ENCODE measurements at regions not wholly inside any gene's neighbourhood (a gene's known extent, or its start where the extent isn't known, plus 50 kb on each side); places are given as distances from the start of the nearest gene placed in this dataset.

DNA sequence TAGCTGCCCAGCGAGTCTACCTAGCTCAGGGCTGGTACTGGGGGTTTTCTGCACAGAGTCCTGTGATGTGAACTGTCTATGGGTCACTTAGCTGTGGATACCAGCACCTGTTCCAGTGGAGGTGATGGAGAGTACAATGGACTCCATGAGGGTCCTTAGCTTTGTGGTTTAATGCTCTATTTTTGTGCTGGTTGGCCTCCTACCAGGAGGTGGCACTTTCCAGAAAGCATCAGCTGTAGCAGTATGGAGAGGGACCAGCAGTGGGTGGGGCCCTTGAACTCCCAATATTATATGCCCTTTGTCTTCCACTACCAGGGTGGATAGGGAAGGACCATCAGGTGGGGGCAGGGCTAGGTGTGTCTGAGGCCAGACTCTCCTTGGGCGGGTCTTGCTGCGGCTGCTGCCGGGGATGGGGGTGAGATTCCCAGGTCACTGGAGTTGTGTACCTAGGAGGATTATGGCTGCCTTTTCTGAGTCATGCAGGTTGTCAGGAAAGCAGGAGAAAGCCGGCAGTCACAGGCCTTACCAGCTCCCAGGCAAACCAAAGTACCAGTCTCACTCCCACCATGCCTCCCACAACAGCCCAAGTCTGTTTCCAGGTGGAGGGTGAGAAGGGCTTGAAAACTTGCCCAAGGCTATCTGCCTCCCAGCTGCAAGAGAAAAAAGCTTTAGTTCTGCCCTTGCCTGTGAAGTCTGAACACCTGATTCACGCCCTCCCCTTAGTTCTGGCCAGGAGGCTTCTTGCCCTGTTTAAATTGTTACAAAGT is 163.0 kb upstream of the NUDT4 start:
- DNase-seq (ENCODE audit: low spot score): no peak
- H3K27me3 ChIP-seq: no peaks in the 10 kb centered on the region
- H3K9me3 ChIP-seq: no peaks in the 10 kb centered on the region
- no peak overlapping the region for H3K27ac ChIP-seq
- TF ChIP-seq, protein P1, sequence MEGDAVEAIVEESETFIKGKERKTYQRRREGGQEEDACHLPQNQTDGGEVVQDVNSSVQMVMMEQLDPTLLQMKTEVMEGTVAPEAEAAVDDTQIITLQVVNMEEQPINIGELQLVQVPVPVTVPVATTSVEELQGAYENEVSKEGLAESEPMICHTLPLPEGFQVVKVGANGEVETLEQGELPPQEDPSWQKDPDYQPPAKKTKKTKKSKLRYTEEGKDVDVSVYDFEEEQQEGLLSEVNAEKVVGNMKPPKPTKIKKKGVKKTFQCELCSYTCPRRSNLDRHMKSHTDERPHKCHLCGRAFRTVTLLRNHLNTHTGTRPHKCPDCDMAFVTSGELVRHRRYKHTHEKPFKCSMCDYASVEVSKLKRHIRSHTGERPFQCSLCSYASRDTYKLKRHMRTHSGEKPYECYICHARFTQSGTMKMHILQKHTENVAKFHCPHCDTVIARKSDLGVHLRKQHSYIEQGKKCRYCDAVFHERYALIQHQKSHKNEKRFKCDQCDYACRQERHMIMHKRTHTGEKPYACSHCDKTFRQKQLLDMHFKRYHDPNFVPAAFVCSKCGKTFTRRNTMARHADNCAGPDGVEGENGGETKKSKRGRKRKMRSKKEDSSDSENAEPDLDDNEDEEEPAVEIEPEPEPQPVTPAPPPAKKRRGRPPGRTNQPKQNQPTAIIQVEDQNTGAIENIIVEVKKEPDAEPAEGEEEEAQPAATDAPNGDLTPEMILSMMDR (IDR thresholded peaks at IDR 0.05): no peak
- H3K36me3 ChIP-seq: no peaks in the 10 kb centered on the region
- H3K4me1 ChIP-seq: no peaks in the 10 kb centered on the region
- no peak overlapping the region for H3K4me3 ChIP-seq

DNA sequence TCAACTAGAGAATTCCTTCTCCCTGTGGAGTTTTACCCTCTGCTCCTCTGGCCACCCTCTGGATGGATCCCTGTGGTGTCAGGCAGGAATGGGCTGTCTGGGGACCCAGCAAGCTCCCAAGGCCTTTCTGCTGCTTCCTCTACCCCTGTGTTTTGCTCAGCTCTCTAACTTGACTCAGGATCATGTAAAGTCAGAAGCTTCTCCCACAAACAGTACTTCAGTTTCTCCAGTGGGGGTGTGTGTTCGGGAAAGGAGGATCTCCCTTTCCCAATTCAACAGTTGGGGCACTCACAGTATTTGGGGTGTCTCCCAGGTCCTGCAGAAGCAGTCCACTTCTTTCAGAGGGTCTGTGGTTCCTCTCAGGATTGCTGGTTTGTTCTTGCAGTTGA is 162.4 kb upstream of the NUDT4 start:
- H3K27ac ChIP-seq: no peak overlapping the region
- TF ChIP-seq, protein P1 (IDR thresholded peaks at IDR 0.05): no peak
- H3K4me3 ChIP-seq: no peak overlapping the region
- DNase-seq (ENCODE audit: low spot score): no peak
- H3K36me3 ChIP-seq: no peaks in the 10 kb centered on the region
- no peaks in the 10 kb centered on the region for H3K27me3 ChIP-seq
- H3K9me3 ChIP-seq: no peaks in the 10 kb centered on the region
- no peaks in the 10 kb centered on the region for H3K4me1 ChIP-seq

DNA sequence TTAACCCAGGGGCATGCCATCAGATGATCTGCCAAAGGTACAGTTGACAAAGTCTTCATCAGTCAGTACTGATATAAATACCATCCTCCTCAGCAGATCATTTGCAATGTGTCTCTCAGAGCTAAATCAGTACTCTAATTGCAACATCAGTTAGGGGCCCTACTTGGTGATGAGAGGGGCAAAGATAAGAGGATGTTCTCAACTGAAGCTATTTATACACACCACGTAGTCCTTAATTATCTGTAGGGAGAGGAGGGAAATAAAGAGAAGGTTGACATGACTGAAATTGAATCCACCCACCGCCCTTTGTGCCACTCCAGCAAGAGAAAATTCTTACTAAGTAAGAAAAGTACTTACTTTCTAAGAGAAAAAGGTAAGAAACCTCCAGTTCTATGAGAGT is 157.8 kb upstream of the NUDT4 start:
- H3K27ac ChIP-seq: peak overlapping the region; percentile 40 to 66
- no peaks in the 10 kb centered on the region for H3K9me3 ChIP-seq

DNA sequence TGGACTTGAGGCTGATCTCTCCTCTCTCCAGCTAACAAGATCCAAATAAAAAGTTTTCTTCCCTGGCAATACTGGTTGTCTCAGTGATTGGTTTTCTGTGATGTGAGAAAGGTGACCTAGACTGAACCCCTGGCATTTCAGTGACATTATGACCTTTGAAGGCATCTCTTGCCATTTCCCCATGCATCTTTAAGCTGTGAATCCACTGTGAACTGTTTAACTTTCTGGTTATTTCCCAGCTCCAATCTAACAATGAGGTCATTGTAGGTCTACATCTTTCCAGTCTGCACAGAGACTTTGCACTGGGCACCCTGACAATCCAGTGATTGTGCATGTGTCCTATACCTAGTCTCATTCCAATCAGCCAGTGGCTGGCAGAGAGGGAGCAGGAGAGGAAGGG is 155.9 kb upstream of the NUDT4 start:
- Histone ChIP-seq H3K27ac (no peak overlapping the region), H3K36me3 (no peaks in the 10 kb centered on the region), H3K4me3 (no peak overlapping the region), H3K9me3 (no peaks in the 10 kb centered on the region), H3K27me3 (no peaks in the 10 kb centered on the region), H3K4me1 (peaks cover 0 to 14% of the 10 kb centered on the region in 2 donors)
- TF ChIP-seq, protein P1 (IDR thresholded peaks at IDR 0.05): no peak
- no peak for DNase-seq (ENCODE audit: low spot score)

More for the DNA sequence above, 157.8 kb upstream of the NUDT4 start:
- Histone ChIP-seq H3K36me3 (no peaks in the 10 kb centered on the region), H3K4me1 (peaks cover 0 to 14% of the 10 kb centered on the region in 2 donors), H3K27me3 (no peaks in the 10 kb centered on the region), H3K4me3 (no peak overlapping the region)
- no peak for DNase-seq (ENCODE audit: low spot score)
- TF ChIP-seq, protein P1 (IDR thresholded peaks at IDR 0.05): no peak

DNA sequence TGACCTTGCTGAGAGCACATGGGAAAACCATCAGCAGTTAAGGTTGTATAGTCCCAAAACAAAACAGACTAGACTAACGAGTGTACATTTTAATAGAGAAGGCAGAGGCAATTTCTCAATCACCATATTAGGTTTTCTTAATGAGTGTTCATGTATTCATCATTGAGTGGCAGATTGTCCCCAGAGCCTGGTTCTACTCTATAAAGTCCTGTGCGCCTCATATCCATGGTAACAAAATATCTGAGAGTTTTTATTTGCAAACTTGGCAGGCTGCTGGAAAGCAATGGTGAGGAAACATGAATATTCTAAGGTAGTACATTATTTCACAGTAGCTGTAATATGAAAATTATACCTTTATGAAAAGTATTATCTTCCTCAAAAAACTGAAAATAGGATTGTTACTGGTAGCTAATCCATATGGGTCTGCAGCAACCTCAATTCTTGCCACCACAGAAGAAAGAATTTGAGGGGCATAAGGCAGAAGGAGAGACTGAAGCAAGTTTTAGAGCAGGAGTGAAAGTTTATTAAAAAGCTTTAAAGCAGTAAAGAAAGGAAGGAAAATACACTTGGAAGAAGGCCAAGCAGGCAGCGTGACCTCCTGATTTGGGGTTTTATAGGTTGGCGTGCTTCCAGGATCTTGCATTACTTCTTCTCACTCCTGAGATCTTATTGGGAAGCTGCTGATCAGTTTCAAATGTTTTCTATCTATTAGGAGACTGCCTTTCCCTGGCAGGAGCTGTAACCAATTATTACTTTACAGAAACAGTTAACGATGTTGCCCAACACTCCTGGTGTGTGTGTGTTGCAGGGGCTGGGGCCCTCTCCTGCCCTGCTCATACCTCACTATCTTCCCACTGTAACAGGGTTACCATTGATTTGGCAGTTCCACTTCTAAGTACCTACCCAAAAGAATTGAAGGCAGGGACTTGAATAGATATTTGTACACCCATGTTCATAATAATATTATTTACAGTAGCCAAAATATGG is 154.0 kb upstream of the NUDT4 start:
- no peaks in the 10 kb centered on the region for H3K36me3 ChIP-seq
- H3K4me3 ChIP-seq: no peak overlapping the region
- DNase-seq (ENCODE audit: low spot score): no peak
- no peaks in the 10 kb centered on the region for H3K27me3 ChIP-seq
- no peak overlapping the region for H3K27ac ChIP-seq
- TF ChIP-seq, protein P1 (IDR thresholded peaks at IDR 0.05): no peak
- H3K4me1 ChIP-seq: peaks cover 0 to 14% of the 10 kb centered on the region in 2 donors
- H3K9me3 ChIP-seq: peaks cover 0 to 11% of the 10 kb centered on the region in 2 donors
